ENCODE measurements at regions not wholly inside any gene's neighbourhood (a gene's known extent, or its start where the extent isn't known, plus 50 kb on each side); places are given as distances from the start of the nearest gene placed in this dataset.

DNA sequence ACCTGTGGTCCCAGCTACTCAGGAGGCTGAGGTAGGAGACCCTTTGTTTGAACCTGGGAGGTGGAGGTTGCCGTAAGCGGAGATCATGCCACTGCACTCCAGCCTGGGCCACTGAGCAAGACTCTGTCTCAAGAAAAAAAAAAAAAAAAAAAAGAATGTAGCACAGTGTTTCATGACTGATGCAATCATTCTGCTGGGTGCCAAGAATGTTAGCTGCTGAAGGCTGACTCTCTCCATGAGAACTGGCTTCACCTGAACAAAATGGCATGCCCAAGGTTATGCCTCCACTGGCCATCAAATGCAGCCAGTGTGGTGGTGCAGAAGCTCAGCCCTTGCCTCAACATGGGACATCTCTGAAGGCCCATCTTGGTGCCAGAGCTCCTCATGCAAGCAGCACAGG lies 412.1 kb downstream of the ADAM29 start (continued):
- TF ChIP-seq LEF1 (IDR thresholded peaks at IDR 0.05), result no peak

DNA sequence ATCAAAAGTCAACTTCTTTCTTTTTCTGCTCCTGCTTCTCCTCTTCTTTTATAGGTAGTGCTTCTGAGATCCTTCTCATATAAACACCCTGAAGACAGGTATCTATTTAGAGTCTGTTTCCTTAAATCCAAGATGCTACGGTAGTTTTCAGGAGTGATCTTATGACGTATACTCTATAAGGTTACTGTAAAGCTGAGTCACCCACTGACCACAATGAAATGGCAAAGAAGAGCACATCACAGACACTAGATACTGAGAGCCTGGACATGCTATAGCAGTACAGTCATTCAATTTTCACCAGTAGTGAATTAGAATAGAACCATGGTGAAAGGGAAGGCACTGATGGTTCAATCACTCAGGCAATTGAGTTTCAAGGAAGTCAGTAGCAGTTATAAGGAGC lies 412.5 kb downstream of the ADAM29 start:
- FAIRE-seq, result no peak
- Histone ChIP-seq H3K27me3 (ENCODE audit: control insufficient read depth in 2 of 2, insufficient read depth in 2 of 2, low read length in 2 of 2) (no peaks in the 10 kb centered on the region), H3K4me1 (replicated peaks in 1 of 2; ENCODE audit: control insufficient read depth in 2 of 2, insufficient read depth in 2 of 2, low read length in 2 of 2) (no peaks in the 10 kb centered on the region), H2AFZ (ENCODE audit: low read depth, low read length) (no peak overlapping the region), H3K4me3 (no peak overlapping the region), H3K4me2 (ENCODE audit: insufficient read depth, low read length) (no peak overlapping the region), H4K20me1 (replicated peaks; ENCODE audit: control insufficient read depth, insufficient read depth, low read length) (no peaks in the 10 kb centered on the region), H3K27ac (ENCODE audit: extremely low read depth, low read depth, low read length) (no peak overlapping the region), H3K79me2 (ENCODE audit: control insufficient read depth, insufficient read depth, low read length) (no peaks in the 10 kb centered on the region), H3K9me3 (replicated peaks; ENCODE audit: control insufficient read depth, insufficient read depth, low read depth, low read length) (no peaks in the 10 kb centered on the region), H3K36me3 (ENCODE audit: control insufficient read depth, insufficient read depth, low read length) (no peaks in the 10 kb centered on the region), H3K9ac (ENCODE audit: insufficient read depth in 1 of 2, low read depth in 2 of 2, low read length in 2 of 2) (no peak overlapping the region), H3K9me1 (ENCODE audit: control insufficient read depth, insufficient read depth, low read length) (no peaks in the 10 kb centered on the region)
- BruUV-seq (replicated peaks), result no TSS peak
- no peak for DNase-seq (ENCODE audit: extremely low read depth in 1 of 4, low spot score in 3 of 4)
- ATAC-seq, result no peak
- ChIA-PET POLR2A (no interaction called here), CTCF (ENCODE audit: low intra/inter-chr PET ratio) (no interaction called here)
- 0% methylated on average over 2 of the region's 2 CpGs for WGBS (ENCODE audit: insufficient coverage, low coverage, missing lambda C conversion rate)
- intact Hi-C loops (cut with micrococcal nuclease) (no loop called here), in situ Hi-C loops (cut with MboI) (no loop called here)
- TF ChIP-seq HNRNPH1 (optimal IDR thresholded peaks at IDR 0.05; ENCODE audit: low read depth, low read length) (no peak), CHD1 (IDR thresholded peaks at IDR 0.05; ENCODE audit: low read length) (no peak), CBX8 (IDR thresholded peaks at IDR 0.05; ENCODE audit: borderline replicate concordance, extremely low read depth, low read depth, low read length, poor library complexity, severe bottlenecking) (no peak), ZNF253 (CRISPR knock-in tag; conservative IDR thresholded peaks at IDR 0.05) (no peak), RNF2 (IDR thresholded peaks at IDR 0.05) (no peak), LARP7 (IDR thresholded peaks at IDR 0.05) (no peak), HDAC1 (IDR thresholded peaks at IDR 0.05) (no peak), NFIC (IDR thresholded peaks at IDR 0.05) (no peak), RBM15 (IDR thresholded peaks at IDR 0.05; ENCODE audit: insufficient read depth, low read length) (no peak), SMARCB1 (IDR thresholded peaks at IDR 0.05; ENCODE audit: insufficient read length, low read depth) (no peak), DMBX1 (CRISPR knock-in tag; IDR thresholded peaks at IDR 0.05; ENCODE audit: borderline replicate concordance) (no peak), THRAP3 (IDR thresholded peaks at IDR 0.05; ENCODE audit: borderline replicate concordance) (no peak)
- TF ChIP-seq, protein P1, sequence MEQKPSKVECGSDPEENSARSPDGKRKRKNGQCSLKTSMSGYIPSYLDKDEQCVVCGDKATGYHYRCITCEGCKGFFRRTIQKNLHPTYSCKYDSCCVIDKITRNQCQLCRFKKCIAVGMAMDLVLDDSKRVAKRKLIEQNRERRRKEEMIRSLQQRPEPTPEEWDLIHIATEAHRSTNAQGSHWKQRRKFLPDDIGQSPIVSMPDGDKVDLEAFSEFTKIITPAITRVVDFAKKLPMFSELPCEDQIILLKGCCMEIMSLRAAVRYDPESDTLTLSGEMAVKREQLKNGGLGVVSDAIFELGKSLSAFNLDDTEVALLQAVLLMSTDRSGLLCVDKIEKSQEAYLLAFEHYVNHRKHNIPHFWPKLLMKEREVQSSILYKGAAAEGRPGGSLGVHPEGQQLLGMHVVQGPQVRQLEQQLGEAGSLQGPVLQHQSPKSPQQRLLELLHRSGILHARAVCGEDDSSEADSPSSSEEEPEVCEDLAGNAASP (IDR thresholded peaks at IDR 0.05), result no peak
- TF ChIP-seq, protein P2, sequence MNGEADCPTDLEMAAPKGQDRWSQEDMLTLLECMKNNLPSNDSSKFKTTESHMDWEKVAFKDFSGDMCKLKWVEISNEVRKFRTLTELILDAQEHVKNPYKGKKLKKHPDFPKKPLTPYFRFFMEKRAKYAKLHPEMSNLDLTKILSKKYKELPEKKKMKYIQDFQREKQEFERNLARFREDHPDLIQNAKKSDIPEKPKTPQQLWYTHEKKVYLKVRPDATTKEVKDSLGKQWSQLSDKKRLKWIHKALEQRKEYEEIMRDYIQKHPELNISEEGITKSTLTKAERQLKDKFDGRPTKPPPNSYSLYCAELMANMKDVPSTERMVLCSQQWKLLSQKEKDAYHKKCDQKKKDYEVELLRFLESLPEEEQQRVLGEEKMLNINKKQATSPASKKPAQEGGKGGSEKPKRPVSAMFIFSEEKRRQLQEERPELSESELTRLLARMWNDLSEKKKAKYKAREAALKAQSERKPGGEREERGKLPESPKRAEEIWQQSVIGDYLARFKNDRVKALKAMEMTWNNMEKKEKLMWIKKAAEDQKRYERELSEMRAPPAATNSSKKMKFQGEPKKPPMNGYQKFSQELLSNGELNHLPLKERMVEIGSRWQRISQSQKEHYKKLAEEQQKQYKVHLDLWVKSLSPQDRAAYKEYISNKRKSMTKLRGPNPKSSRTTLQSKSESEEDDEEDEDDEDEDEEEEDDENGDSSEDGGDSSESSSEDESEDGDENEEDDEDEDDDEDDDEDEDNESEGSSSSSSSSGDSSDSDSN (IDR thresholded peaks at IDR 0.05; ENCODE audit: borderline replicate concordance in 1 of 2, low read depth in 2 of 2, low read length in 2 of 2), result no peak

Data from K562 (cell line).